H1 (cell line): ENCODE measurements at regions not wholly inside any gene's neighbourhood (a gene's known extent, or its start where the extent isn't known, plus 50 kb on each side); places are given as distances from the start of the nearest gene placed in this dataset.

Experiments used
- CBX8 ChIP-seq: fragments of 300-800, 300-1000 bp; sonication (generic); IDR thresholded peaks from 2 replicates; pipeline ENCODE4 v1.7.1; 2016; ENCODE audit warnings: low read depth, low read length, borderline replicate concordance
- RNF2 ChIP-seq: fragments of 200-900, 300-1000 bp; sonication (generic); IDR thresholded peaks from 2 replicates; pipeline ENCODE4 v1.7.1; 2016; ENCODE audit warnings: borderline replicate concordance, low read depth, mild to moderate bottlenecking, antibody characterized with exemption, low read length; ENCODE audit not compliant: poor library complexity, severe bottlenecking; ENCODE audit errors: missing control alignments
- TAF1 ChIP-seq: IDR thresholded peaks from 2 replicates; pipeline ENCODE4 v1.6.1; 2011; ENCODE audit warnings: mild to moderate bottlenecking, low read depth, low read length
- TCF12 ChIP-seq: IDR thresholded peaks from 2 replicates; pipeline ENCODE4 v1.6.1; 2011; ENCODE audit warnings: low read depth, mild to moderate bottlenecking, low read length

GRCh38 chr6:55669028-55669427 lies 90.0 kb upstream of the HMGCLL1 start (continued):
- no peak for TF ChIP-seq RNF2
- no peak for TF ChIP-seq TCF12
- no peak for TF ChIP-seq CBX8
- no peak for TF ChIP-seq TAF1
